GM13976 (cell line): ENCODE measurements at regions not wholly inside any gene's neighbourhood (a gene's known extent, or its start where the extent isn't known, plus 50 kb on each side); places are given as distances from the start of the nearest gene placed in this dataset.

Experiments
- DNase-seq: peaks from one replicate; pipeline ENCODE4 v3.0.0; 2012; ENCODE audit warnings: low spot score
- CTCF ChIP-seq: IDR thresholded peaks from 2 replicates; pipeline ENCODE4 v1.5.1; 2012; ENCODE audit warnings: borderline replicate concordance, mild to moderate bottlenecking; ENCODE audit not compliant: insufficient read depth; ENCODE audit errors: extremely low read depth, missing control alignments, control extremely low read depth
- in situ Hi-C: fragments of 300-500 bp; cut with MboI; formaldehyde crosslinking; loops from one replicate; pipeline ENCODE4 v1.12.0; 2022; ENCODE audit warnings: low sequenced_read_pairs, mixed read lengths, inconsistent platforms; ENCODE audit not compliant: unreplicated experiment

GRCh38 chr1:116265931-116266863, 106.8 kb upstream of the ATP1A1 start:
- no peak for TF ChIP-seq CTCF
- DNase-seq: no peak
- in situ Hi-C loops: no loop called here

- TF ChIP-seq CTCF: no peak
- no peak for DNase-seq
- in situ Hi-C loops: no loop called here
These were observed 106.2 kb upstream of the ATP1A1 start for GRCh38 chr1:116266864-116267212.

- in situ Hi-C loops: no loop called here
- no peak for TF ChIP-seq CTCF
- DNase-seq: no peak
These were observed 104.8 kb upstream of the ATP1A1 start for GRCh38 chr1:116268211-116268610.

- TF ChIP-seq CTCF: no peak
- in situ Hi-C loops: no loop called here
- DNase-seq: no peak
These were observed 102.6 kb upstream of the ATP1A1 start for GRCh38 chr1:116270316-116271057.

GRCh38 chr1:116273042-116273783, 99.8 kb upstream of the ATP1A1 start:
- DNase-seq: no peak
- TF ChIP-seq CTCF: no peak
- in situ Hi-C loops: no loop called here

GRCh38 chr1:116276532-116276931, 96.5 kb upstream of the ATP1A1 start:
- no peak for TF ChIP-seq CTCF
- DNase-seq: no peak
- in situ Hi-C loops: no loop called here
